Gastroesophageal sphincter (tissue), 3 donors: ENCODE measurements at regions not wholly inside any gene's neighbourhood (a gene's known extent, or its start where the extent isn't known, plus 50 kb on each side); places are given as distances from the start of the nearest gene placed in this dataset.

ENCODE experiments used
- EP300 ChIP-seq: sonication (generic); formaldehyde crosslinking; IDR thresholded peaks from one replicate; pipeline ENCODE4 v1.6.1; 2017; ENCODE audit warnings: antibody characterized with exemption, mild to moderate bottlenecking
- POLR2A ChIP-seq, 2 donors: fragments of 450-650 bp; IDR thresholded peaks; one replicate each; pipeline ENCODE4 v1.6.1; 2017; ENCODE audit warnings: antibody characterized with exemption in 2 of 2, mild to moderate bottlenecking in 2 of 2, moderate library complexity in 1 of 2
- POLR2AphosphoS5 ChIP-seq: sonication (generic); formaldehyde crosslinking; IDR thresholded peaks from one replicate; pipeline ENCODE4 v1.6.1; 2017; ENCODE audit warnings: antibody characterized with exemption
- TF ChIP-seq, protein P1 (sequence below), 4 experiments: fragments of 200-600 bp in 2 of 4; fragments of 450-650 bp in 2 of 4; sonication (generic) in 1 of 4; IDR thresholded peaks; one replicate each; pipeline ENCODE4 v1.5.1; 2017 to 2019; ENCODE audit warnings: antibody characterized with exemption in 4 of 4, mild to moderate bottlenecking in 2 of 4, moderate library complexity in 2 of 4

DNA sequence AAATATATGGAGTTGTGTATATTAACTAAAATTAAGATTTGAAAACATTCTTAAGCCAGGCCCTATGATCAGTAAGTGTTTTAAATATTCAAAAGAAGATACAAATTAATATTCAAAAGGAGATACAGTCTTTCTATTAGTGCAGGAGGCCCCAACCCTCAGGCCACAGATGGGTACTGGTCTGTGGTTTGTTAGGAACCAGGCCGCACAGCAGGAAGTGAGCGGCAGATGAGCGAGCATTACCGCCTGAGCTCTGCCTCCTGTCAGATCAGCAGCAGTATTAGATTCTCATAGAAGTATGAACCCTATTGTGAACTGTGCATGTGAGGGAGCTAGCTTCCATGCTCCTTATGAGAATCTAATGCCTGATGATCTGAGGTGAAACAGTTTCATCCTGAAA is 232.9 kb downstream of the FOXO1 start:
- TF ChIP-seq, protein P1, sequence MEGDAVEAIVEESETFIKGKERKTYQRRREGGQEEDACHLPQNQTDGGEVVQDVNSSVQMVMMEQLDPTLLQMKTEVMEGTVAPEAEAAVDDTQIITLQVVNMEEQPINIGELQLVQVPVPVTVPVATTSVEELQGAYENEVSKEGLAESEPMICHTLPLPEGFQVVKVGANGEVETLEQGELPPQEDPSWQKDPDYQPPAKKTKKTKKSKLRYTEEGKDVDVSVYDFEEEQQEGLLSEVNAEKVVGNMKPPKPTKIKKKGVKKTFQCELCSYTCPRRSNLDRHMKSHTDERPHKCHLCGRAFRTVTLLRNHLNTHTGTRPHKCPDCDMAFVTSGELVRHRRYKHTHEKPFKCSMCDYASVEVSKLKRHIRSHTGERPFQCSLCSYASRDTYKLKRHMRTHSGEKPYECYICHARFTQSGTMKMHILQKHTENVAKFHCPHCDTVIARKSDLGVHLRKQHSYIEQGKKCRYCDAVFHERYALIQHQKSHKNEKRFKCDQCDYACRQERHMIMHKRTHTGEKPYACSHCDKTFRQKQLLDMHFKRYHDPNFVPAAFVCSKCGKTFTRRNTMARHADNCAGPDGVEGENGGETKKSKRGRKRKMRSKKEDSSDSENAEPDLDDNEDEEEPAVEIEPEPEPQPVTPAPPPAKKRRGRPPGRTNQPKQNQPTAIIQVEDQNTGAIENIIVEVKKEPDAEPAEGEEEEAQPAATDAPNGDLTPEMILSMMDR (IDR thresholded peaks at IDR 0.05): no peak
- no peak for TF ChIP-seq POLR2A (IDR thresholded peaks at IDR 0.05)
- TF ChIP-seq EP300: no peak
- TF ChIP-seq POLR2AphosphoS5: no peak
